Neuronal stem cell (in vitro differentiated cells): ENCODE measurements at regions not wholly inside any gene's neighbourhood (a gene's known extent, or its start where the extent isn't known, plus 50 kb on each side); places are given as distances from the start of the nearest gene placed in this dataset.

ENCODE experiments used
- DNase-seq: peaks from one replicate; pipeline ENCODE4 v3.0.0-alpha.2; 2013; ENCODE audit warnings: low spot score
- H2AFZ ChIP-seq: one replicate; pipeline ENCODE4 v1.6.1; 2013; ENCODE audit warnings: mild to moderate bottlenecking, low read length, inconsistent platforms
- H2AK5ac ChIP-seq: 2 replicates; pipeline ENCODE4 v1.6.1; 2013; ENCODE audit warnings: low read depth, mild to moderate bottlenecking, inconsistent platforms, low read length, moderate library complexity, mixed read lengths
- H2BK120ac ChIP-seq: 2 replicates; pipeline ENCODE4 v1.6.1; 2013; ENCODE audit warnings: low read depth, mild to moderate bottlenecking, inconsistent platforms, low read length, moderate library complexity, mixed read lengths
- H2BK12ac ChIP-seq: one replicate; pipeline ENCODE4 v1.6.1; 2013; ENCODE audit warnings: low read length, inconsistent platforms
- H2BK15ac ChIP-seq: 2 replicates; pipeline ENCODE4 v1.6.1; 2013; ENCODE audit warnings: mild to moderate bottlenecking, low read length, inconsistent platforms, mixed read lengths
- H2BK5ac ChIP-seq: one replicate; pipeline ENCODE4 v1.6.1; 2013; ENCODE audit warnings: inconsistent platforms, mild to moderate bottlenecking, low read length, moderate library complexity
- H3K14ac ChIP-seq: one replicate; pipeline ENCODE4 v1.6.1; 2013; ENCODE audit warnings: low read length, inconsistent platforms
- H3K18ac ChIP-seq: 2 replicates; pipeline ENCODE4 v1.6.1; 2013; ENCODE audit warnings: low read length, inconsistent platforms
- H3K23ac ChIP-seq: 2 replicates; pipeline ENCODE4 v1.6.1; 2013; ENCODE audit warnings: low read depth, mild to moderate bottlenecking, mixed read lengths, low read length, inconsistent platforms; ENCODE audit not compliant: poor library complexity
- H3K27ac ChIP-seq: replicated peaks from 3 replicates; pipeline ENCODE4 v1.5.1; 2013; ENCODE audit warnings: low read length, inconsistent platforms
- H3K27me3 ChIP-seq, 3 experiments: 2 replicates each; pipeline ENCODE4 v1.6.1; 2013; ENCODE audit warnings: low read length in 3 of 3, mild to moderate bottlenecking in 2 of 3, inconsistent platforms in 1 of 3, low read depth in 1 of 3, mixed read lengths in 1 of 3, moderate library complexity in 1 of 3; ENCODE audit not compliant: control insufficient read depth in 3 of 3, insufficient read depth in 3 of 3
- H3K36me3 ChIP-seq, 2 donors: replicated peaks in 1 of 2; 2 replicates each; pipeline ENCODE4 v1.6.1; 2013; ENCODE audit warnings: low read length in 2 of 2; ENCODE audit not compliant: control insufficient read depth in 2 of 2, insufficient read depth in 2 of 2
- H3K4ac ChIP-seq: 2 replicates; pipeline ENCODE4 v1.6.1; 2013; ENCODE audit warnings: inconsistent platforms, mild to moderate bottlenecking, low read length, moderate library complexity
- H3K4me1 ChIP-seq, 2 donors: 1 replicate in 1 of 2; 2 replicates in 1 of 2; pipeline ENCODE4 v1.6.1; 2013; ENCODE audit warnings: low read length in 2 of 2, low read depth in 1 of 2; ENCODE audit not compliant: control insufficient read depth in 2 of 2, insufficient read depth in 1 of 2
- H3K4me2 ChIP-seq: one replicate; pipeline ENCODE4 v1.6.1; 2013; ENCODE audit warnings: mild to moderate bottlenecking, low read length, inconsistent platforms; ENCODE audit not compliant: insufficient read depth, poor library complexity, severe bottlenecking
- H3K4me3 ChIP-seq, 2 donors: 2 replicates each; pipeline ENCODE4 v1.5.1; 2013; ENCODE audit warnings: low read length in 2 of 2, mild to moderate bottlenecking in 2 of 2, inconsistent platforms in 1 of 2, moderate library complexity in 1 of 2
- H3K79me1 ChIP-seq: one replicate; pipeline ENCODE4 v1.6.1; 2013; ENCODE audit warnings: low read depth, mild to moderate bottlenecking, inconsistent platforms, low read length, moderate library complexity
- H3K9ac ChIP-seq: one replicate; pipeline ENCODE4 v1.6.1; 2013; ENCODE audit warnings: mild to moderate bottlenecking, low read depth, low read length, inconsistent platforms; ENCODE audit not compliant: poor library complexity
- H3K9me3 ChIP-seq, 2 donors: replicated peaks in 1 of 2; 2 replicates each; pipeline versions ENCODE3 to v1.6.1; 2013; ENCODE audit warnings: low read length in 2 of 2, mild to moderate bottlenecking in 2 of 2, inconsistent platforms in 1 of 2, low read depth in 1 of 2, mixed read lengths in 1 of 2, moderate library complexity in 1 of 2; ENCODE audit not compliant: control insufficient read depth in 2 of 2, insufficient read depth in 1 of 2
- H4K8ac ChIP-seq: one replicate; pipeline ENCODE4 v1.6.1; 2013; ENCODE audit warnings: low read depth, mild to moderate bottlenecking, inconsistent platforms, low read length, moderate library complexity
- H4K91ac ChIP-seq: one replicate; pipeline ENCODE4 v1.6.1; 2013; ENCODE audit warnings: low read length, low read depth, mild to moderate bottlenecking, inconsistent platforms; ENCODE audit not compliant: poor library complexity
- WGBS, 2 donors: extraction: QIAGEN DNeasy Blood & Tissue Kit; methylation state at CpG; one replicate each; pipeline ENCODE4 v1.1.7; 2013; ENCODE audit warnings: missing lambda C conversion rate in 2 of 2, mixed read lengths in 1 of 2; ENCODE audit not compliant: insufficient read length in 2 of 2, insufficient replicate concordance in 1 of 2; ENCODE audit errors: extremely low coverage in 2 of 2; 5-methylcytosine and 5-hydroxymethylcytosine counted together

DNA sequence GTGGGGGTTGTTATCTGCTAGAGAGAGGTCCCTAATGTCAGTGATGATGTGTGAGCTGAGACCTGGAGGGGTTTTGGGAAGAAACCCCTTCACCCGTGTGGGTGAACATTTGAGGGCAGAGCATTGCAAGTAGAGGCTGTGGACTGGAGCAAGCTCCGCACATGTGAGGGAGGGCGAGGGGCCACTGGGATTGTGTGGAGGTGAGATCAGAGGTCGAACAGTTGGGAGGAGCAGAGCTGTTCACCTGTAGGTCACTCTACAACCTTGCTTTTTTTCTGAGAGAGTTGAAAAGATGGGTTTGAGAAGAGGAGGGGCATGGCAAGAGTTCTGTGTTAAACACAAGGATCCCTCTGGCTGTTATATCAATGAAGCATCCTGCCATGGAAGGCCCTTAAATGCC is 480.4 kb upstream of the ZNF608 start:
- H3K18ac ChIP-seq = no peak overlapping the region
- H3K4ac ChIP-seq = no peak overlapping the region
- H3K4me1 ChIP-seq = peaks cover 3 to 4% of the 10 kb centered on the region in 2 donors
- no peaks in the 10 kb centered on the region for H3K79me1 ChIP-seq
- H3K4me3 ChIP-seq = peak overlapping the region in 1 of 2 donors; percentile 55
- H3K9me3 ChIP-seq = no peaks in the 10 kb centered on the region
- H3K27me3 ChIP-seq = no peaks in the 10 kb centered on the region
- no peak overlapping the region for H2AFZ ChIP-seq
- H4K8ac ChIP-seq = no peak overlapping the region
- DNase-seq = no peak
- no CpG with 5 or more reads among the region's 4 CpGs for WGBS, 2 donors
- H4K91ac ChIP-seq = no peak overlapping the region
- H2BK12ac ChIP-seq = no peak overlapping the region
- H3K9ac ChIP-seq = no peak overlapping the region
- H3K36me3 ChIP-seq = no peaks in the 10 kb centered on the region
- no peak overlapping the region for H3K23ac ChIP-seq
- H3K4me2 ChIP-seq = no peak overlapping the region
- no peak overlapping the region for H2BK120ac ChIP-seq
- H3K27ac ChIP-seq = no peak overlapping the region
- H2BK5ac ChIP-seq = no peak overlapping the region
- H3K14ac ChIP-seq = no peak overlapping the region
- no peak overlapping the region for H2AK5ac ChIP-seq
- no peak overlapping the region for H2BK15ac ChIP-seq

GRCh38 chr5:125227333-125228095 is 481.1 kb upstream of the ZNF608 start:
- Histone ChIP-seq H3K27ac (no peak overlapping the region), H3K9me3 (no peaks in the 10 kb centered on the region), H3K14ac (no peak overlapping the region), H4K91ac (no peak overlapping the region), H3K4me2 (no peak overlapping the region), H3K4ac (no peak overlapping the region), H3K4me3 (no peak overlapping the region), H2BK12ac (no peak overlapping the region), H3K18ac (no peak overlapping the region), H3K23ac (no peak overlapping the region), H2AFZ (no peak overlapping the region), H2AK5ac (no peak overlapping the region), H3K27me3 (no peaks in the 10 kb centered on the region), H3K36me3 (no peaks in the 10 kb centered on the region), H4K8ac (no peak overlapping the region), H2BK120ac (no peak overlapping the region), H3K9ac (no peak overlapping the region), H2BK15ac (no peak overlapping the region), H3K4me1 (peaks cover 2 to 3% of the 10 kb centered on the region in 2 donors), H3K79me1 (no peaks in the 10 kb centered on the region), H2BK5ac (no peak overlapping the region)
- WGBS, 2 donors = no CpG with 5 or more reads among the region's 7 CpGs
- DNase-seq = peak; percentile 9

DNA sequence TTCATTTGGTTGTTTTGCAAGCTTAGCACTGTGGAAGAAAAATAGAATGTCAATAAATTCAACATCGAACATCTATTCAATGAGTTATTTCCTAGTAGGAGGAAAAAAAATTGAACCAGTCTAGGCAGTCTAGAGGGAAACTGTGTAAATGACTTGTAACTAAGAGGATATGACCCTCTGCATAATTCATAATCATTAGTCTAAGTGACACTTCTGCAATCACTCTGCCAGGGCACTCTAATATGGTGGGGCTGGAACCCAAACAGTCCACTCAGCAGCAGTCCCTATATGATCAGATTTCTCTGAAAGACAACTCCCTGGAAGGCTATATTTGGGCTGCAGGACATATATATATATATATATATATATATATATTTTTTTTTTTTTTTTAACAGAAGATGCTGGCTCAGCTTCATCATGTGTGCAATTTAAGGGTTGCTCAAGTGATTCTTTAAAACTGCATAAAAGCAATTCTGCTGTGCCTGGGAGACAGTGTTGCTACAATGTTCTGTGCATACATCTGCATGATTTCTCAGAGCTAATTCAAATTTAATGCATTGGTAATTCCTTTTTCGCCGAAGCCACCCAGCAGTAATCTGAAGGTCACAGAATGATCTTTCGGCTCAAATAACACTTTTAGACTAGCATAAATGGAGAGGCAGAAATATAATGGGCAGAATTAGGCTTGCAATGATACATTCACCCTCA is 482.1 kb upstream of the ZNF608 start:
- H3K27me3 ChIP-seq = no peaks in the 10 kb centered on the region
- no peaks in the 10 kb centered on the region for H3K79me1 ChIP-seq
- H4K91ac ChIP-seq = no peak overlapping the region
- no peak overlapping the region for H3K4me2 ChIP-seq
- H2AK5ac ChIP-seq = no peak overlapping the region
- H3K9me3 ChIP-seq = no peaks in the 10 kb centered on the region
- no peak overlapping the region for H2BK15ac ChIP-seq
- WGBS, 2 donors = no CpG with 5 or more reads among the region's 4 CpGs
- no peak overlapping the region for H2BK5ac ChIP-seq
- no peak overlapping the region for H3K4ac ChIP-seq
- H3K18ac ChIP-seq = no peak overlapping the region
- H3K9ac ChIP-seq = no peak overlapping the region
- H3K27ac ChIP-seq = no peak overlapping the region
- H3K4me3 ChIP-seq = no peak overlapping the region
- no peak for DNase-seq
- no peak overlapping the region for H2BK120ac ChIP-seq
- no peak overlapping the region for H4K8ac ChIP-seq
- no peak overlapping the region for H2AFZ ChIP-seq
- no peaks in the 10 kb centered on the region for H3K36me3 ChIP-seq
- no peak overlapping the region for H3K14ac ChIP-seq
- H2BK12ac ChIP-seq = no peak overlapping the region
- H3K23ac ChIP-seq = no peak overlapping the region
- H3K4me1 ChIP-seq = peaks cover 0 to 4% of the 10 kb centered on the region in 2 donors

DNA sequence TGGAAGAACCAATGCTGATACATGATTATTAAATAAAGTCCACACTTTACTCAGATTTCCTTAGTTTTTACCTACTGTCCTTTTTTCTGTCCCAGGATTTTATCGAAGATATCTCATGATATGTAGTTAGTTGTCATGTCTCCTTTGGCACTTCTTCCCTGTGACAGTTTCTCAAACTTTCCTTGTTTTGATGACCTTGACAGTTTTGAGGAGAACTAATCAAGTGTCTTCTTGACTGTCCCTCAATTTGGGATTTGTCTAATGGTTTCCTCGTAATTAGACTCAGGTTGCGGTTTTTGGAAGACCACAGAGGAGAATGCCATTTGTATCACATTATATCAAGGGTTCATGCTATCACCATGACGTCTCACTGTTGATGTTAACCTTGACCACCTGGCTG is 483.1 kb upstream of the ZNF608 start:
- no peak overlapping the region for H2BK120ac ChIP-seq
- H3K14ac ChIP-seq = no peak overlapping the region
- peaks cover 0 to 13% of the 10 kb centered on the region in 2 donors for H3K4me1 ChIP-seq
- no peak overlapping the region for H2AK5ac ChIP-seq
- no peak overlapping the region for H2BK15ac ChIP-seq
- no peak for DNase-seq
- H3K4me2 ChIP-seq = no peak overlapping the region
- H3K18ac ChIP-seq = no peak overlapping the region
- no peaks in the 10 kb centered on the region for H3K27me3 ChIP-seq
- H2BK5ac ChIP-seq = no peak overlapping the region
- no peak overlapping the region for H3K27ac ChIP-seq
- no peak overlapping the region for H3K23ac ChIP-seq
- no peak overlapping the region for H4K91ac ChIP-seq
- no peaks in the 10 kb centered on the region for H3K9me3 ChIP-seq
- no peaks in the 10 kb centered on the region for H3K36me3 ChIP-seq
- H3K4me3 ChIP-seq = no peak overlapping the region
- no peaks in the 10 kb centered on the region for H3K79me1 ChIP-seq
- H3K4ac ChIP-seq = no peak overlapping the region
- WGBS, 2 donors = no CpG with 5 or more reads among the region's 4 CpGs
- H2BK12ac ChIP-seq = no peak overlapping the region
- no peak overlapping the region for H2AFZ ChIP-seq
- no peak overlapping the region for H3K9ac ChIP-seq
- H4K8ac ChIP-seq = no peak overlapping the region
